ENCODE measurements at regions not wholly inside any gene's neighbourhood (a gene's known extent, or its start where the extent isn't known, plus 50 kb on each side); places are given as distances from the start of the nearest gene placed in this dataset.
A peak's percentile ranks its signal among the peaks of the same experiment; 100 is the strongest.

GRCh38 chr17:69949973-69950695 lies 124.9 kb upstream of the KCNJ16 start:
- no peak for DNase-seq (ENCODE audit: low read depth)

DNA sequence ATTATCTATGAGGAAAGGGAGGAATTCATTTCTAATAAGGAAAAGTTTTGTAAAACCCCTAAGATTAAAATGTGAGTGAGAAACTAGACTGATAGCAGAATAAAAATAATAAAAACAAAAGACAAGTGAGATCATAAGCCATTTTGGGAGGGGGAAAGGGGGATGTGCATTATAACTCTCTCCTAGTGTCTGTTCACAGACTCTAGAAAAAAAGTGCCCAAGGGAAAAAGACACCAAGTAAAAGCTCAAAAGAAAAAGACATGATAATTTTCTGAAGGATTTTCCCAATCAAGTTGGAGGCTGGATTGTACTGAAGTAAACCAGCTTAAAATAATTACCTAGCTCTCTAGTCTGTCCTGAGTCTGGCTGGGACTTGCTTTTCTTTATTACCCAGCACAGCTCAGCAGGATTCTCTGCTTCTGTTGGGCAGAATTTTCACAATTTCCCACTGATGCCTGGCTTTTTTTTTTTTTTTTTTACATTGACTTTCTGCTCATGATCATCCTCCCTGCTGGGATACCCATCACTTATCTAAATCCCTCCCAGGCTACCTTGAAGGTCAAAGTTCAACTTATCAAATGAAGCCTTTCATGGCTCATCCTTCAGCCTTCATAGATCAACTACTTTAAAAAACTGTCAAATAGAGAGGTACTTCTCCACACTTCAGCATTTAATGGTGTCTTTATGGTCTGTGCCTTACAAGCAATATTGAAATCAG lies 124.2 kb upstream of the KCNJ16 start:
- no peak for DNase-seq (ENCODE audit: low read depth)

DNA sequence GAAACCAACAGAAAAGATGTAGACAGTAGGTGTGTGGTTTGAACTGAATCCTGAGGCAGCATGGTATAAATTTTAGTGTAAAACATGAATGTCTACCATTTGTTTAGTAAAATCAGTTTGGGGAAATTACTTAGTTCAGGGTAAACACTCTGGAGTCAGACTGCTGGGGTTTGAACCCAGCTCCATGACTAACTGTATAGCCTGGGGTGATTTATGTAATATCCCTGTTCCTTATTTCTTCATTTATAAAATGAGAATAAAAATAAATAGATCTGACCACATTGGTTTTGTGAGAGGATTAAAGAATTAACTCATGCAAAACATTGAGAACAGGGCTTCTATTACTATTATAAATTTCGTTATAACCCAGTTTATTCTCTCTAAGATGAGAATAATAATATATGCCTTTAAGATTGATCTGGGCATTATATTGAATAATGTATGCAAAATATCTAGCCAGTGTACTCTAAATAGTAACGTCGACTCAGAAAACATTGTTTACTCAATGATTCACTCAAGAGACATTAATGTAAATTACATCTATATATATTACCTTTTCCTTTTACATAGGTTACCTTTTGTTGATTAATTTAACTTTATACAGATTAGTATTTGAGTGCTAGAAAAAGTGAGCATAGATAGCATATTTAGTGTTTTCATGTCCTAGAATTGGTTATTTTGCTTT lies 120.6 kb upstream of the KCNJ16 start:
- DNase-seq (ENCODE audit: low read depth), result no peak

DNA sequence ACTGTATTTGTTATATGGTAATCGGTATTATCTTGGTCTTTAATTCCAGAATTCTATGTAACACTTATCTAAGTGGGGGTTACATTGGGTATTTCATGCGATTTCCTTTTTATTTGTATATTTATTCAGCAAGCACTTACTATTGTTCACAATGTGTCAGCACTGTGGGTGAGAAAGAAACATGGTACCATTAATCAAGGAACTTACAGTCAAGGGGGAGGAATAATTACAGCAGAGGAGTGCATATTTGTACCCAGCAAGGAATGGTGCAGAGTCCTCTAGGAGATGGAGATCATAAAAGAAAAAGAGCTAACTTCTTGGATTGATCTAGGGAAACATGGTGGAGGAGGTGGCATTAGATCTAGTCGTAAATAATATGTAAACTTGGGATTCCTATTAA lies 117.0 kb upstream of the KCNJ16 start:
- no peak for DNase-seq (ENCODE audit: low read depth)

DNA sequence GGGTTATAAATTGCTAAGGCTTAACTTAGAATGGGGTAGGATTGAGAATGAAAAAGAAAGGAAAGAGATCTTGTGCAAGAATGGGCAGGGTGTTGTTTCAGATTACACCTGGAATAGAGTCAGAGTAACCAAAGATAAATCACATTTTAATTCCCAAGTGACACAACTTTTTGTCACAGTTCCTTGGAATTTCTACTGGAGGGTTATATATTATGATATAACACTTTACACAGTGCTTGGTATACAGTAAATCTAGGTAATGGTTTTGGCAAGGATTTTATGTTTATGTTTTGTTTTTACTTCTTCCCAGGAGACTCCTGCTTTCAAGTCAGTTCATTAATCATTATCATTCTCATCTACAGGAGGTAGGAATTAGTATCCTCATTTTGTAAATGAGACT lies 115.7 kb upstream of the KCNJ16 start:
- no peak for DNase-seq (ENCODE audit: low read depth)

- no peak for DNase-seq (ENCODE audit: low read depth)
These were observed 114.3 kb upstream of the KCNJ16 start for GRCh38 chr17:69960755-69961154.

DNA sequence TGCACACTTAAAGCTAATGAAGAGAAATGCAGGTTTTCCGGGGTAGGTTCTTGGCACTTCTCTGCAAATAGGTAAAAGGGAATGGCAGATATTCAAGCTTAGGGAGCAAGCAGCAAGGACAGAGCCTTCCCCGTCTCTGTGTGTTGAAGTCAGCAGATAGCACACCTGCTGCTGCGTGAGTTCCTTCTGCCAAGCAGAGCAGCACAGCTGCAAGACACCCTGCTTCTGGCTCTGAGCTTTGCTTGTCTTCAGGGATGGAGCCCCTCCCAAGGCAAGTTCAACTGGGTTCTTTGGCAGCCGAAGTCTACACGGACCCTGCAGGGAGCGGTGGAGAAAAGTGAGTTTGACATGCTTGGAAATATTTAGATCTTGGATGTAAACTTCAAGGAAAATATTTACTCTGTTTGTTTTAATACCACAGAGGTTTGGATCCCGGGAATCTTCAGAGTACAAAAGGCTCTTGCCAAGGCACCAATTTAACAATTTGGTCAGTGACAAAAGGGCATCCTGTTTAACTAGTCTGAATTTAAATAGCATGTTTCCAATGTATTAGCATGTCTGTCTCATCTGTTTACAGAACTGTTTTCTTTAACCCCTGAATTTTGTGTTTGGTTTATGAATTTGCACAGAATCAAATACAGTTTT lies 113.4 kb upstream of the KCNJ16 start:
- DNase-seq (ENCODE audit: low read depth), result no peak

DNA sequence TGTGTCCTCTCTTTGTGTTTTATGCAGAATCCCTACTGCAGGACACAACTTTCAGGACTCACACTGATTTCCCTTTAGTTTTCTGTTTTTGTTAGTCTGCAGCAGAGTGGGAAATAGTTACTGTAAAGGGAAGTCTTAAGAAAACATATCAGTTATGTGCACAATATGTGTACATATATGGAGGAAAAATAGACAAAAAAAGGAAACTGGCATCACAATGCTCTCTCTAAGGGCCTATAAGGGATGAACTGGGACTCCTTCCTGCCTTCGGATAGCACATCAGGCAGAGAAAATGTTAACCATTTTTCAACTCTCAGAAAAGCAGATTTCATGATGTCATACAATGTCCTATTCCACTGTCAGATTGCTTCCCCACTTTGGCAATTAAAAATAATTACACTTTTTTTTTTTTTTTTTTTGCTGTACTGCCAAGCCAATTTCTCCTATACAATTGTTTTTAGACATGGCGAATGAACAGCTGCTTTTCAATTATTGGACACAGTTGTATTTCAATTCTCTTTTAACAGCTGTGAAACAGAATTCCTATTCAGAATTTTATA lies 112.5 kb upstream of the KCNJ16 start:
- DNase-seq (ENCODE audit: low read depth), result no peak

DNA sequence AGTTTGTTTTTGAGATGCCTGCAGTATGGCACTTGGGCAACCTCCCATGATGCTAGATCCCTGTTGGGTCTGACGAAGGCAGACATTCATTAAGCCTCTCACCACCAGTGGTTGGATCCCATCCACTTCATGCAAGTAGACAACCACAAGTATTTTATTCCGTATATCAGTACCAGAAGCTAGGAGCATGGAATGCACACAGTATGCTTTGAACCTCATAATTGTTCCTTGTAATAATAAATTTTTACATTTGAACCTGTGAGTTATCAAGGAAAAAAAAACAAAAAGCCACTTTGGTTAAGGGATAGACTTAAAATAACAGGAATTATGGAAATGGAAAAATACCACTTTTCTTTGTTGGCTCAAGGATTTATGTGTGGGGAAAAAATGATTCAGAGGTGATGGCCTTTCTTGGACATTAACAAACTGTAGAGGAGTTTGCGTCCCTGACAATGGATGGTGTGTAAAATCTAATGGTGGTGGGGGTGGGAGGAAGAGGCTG lies 107.1 kb upstream of the KCNJ16 start:
- peak; percentile 73 for DNase-seq (ENCODE audit: low read depth)

GRCh38 chr17:69969897-69970296 lies 105.1 kb upstream of the KCNJ16 start:
- no peak for DNase-seq (ENCODE audit: low read depth)

DNA sequence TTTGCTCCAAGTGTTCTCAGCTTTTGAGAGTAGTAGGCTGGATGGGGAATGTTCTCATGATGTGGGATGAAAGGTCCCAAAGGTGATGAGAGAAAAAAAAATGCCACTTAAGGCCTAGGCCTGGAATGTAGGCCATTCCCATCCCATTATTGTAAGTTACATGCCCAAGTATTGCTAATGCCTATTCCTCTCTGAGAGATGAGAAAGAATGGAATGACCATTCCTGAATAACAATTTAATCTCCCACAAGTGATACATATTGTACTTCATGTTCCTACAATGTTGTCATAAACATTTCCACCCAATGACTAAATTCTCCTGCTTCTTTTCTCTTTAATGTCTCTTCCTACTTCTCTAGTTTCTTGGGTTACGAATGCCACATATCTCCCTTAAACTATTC lies 102.8 kb upstream of the KCNJ16 start:
- DNase-seq (ENCODE audit: low read depth), result no peak

GRCh38 chr17:69975808-69976207 lies 99.2 kb upstream of the KCNJ16 start:
- no peak for DNase-seq (ENCODE audit: low read depth)

DNA sequence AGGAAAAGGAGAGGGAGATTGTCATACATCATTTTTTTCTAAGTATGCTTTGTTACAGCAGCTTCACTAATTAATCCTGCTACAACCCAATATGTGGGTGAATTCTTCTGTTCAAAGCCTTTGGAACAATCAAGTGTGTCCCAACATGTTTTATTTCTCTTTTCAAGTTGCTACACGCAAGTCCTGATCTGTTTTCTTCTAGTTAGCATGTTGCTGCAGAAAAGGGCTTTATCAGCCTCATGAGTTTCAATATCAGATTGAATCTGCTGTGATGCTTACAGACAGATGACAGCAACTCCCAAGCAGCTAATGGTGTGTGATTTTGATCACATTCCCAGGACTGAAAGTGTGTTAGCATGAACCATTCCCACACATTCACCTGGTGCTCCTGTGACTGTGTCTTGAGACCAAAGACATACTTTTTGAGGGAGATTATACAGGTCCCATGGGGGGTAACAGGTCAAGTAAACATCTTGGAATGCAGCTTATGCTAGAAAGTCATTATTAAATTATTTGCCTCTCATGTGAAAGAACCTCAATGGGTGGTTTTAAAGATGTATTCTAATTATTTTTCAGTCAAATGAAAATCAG lies 96.9 kb upstream of the KCNJ16 start:
- DNase-seq (ENCODE audit: low read depth), result no peak

DNA sequence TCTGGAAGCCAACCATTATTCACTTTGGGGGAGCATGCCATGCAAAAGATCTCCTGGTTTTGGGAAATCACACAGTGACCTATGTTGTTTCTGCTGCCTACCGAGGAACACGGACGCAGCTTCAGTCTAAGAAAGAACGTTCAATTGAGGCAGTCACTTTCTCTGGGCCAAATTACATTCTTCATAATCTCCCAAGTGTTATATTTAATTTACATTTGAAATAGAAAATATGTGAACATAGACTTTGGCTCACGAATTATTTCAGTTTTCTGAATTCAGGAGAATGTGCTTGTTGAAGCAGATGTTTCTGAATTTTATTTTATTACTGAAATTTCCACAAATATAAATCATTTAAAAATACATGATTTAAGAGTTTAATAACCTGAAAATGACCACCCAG lies 93.6 kb upstream of the KCNJ16 start:
- DNase-seq (ENCODE audit: low read depth), result no peak

DNA sequence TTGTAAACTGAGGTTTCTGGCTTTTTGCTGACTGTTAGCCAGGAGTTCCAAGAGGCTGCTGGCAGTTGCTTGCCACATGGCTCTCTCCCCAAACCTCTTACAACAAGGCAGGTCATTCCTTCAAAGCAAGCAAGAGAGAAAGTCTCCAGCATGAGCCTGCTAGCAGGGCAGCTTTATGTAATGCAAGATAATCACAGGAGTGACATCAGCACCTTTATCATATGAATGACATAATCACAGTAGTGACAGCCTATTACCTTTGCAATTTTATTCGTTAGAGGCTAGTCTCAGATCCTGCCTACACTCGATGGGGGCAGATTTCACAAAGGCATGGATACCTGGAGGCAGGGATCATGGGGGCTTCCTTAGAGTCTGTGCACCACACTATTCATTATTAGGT lies 79.5 kb upstream of the KCNJ16 start:
- no peak for DNase-seq (ENCODE audit: low read depth)

DNA sequence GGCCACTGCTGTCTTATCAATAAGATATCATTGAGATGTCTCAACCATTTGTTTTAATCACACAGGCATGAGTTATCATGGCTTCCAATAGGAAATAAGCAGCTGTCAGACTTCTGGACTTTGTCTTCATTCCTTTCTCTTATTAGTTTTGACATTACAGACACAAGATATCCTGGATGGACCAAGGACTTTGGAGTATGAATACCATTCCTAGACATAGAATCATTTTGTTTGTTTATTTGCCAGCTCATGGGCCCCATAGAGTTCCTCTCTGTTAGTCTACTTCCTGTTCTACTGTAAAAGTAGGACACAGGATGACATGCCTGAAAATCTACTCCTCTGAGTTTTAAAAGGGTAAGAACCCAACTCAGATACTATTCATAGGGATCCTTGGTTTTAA lies 77.7 kb upstream of the KCNJ16 start:
- DNase-seq (ENCODE audit: low read depth), result peak; percentile 12

- no peak for DNase-seq (ENCODE audit: low read depth)
These were observed 75.8 kb upstream of the KCNJ16 start for GRCh38 chr17:69999253-69999652.

DNA sequence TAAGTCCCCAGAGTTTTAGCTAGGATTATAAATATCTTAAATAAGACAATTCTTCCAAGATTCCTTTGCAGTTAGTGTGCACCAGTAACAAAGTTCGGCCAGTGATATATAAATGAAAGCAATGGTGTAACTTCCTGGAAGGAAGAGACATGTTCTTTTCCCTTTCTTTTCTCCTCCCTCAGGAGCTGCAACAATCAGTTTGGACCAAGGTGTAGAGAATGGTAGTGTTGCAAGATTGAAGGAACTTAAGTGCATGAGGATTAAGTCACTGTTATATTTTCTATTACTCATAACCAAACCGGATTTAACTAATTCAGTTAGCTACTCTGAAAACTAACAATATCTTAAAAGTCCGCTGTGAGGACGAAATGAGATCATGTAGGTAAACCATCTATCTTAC lies 68.9 kb upstream of the KCNJ16 start:
- no peak for DNase-seq (ENCODE audit: low read depth)

- DNase-seq (ENCODE audit: low read depth), result no peak
These were observed 63.3 kb upstream of the KCNJ16 start for GRCh38 chr17:70011750-70012149.

DNA sequence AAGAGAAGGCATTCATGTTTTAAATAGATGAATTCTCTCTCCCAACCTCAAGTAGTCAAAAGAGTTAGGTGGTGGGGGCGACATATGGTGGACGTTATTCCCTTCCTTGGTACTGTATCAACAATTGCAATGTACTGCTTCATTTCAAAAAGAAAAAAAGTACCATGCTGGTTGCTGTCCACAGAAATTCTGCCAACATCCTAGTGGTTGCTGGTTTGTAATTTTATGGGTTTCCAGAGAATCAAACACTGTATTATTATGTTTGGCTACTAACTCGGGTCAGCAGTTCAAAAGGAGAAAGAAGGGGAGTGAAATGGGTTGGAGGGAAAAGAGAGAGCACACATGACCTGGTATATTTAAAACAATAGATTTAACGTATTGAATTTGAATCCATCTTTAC lies 61.1 kb upstream of the KCNJ16 start:
- no peak for DNase-seq (ENCODE audit: low read depth)

DNA sequence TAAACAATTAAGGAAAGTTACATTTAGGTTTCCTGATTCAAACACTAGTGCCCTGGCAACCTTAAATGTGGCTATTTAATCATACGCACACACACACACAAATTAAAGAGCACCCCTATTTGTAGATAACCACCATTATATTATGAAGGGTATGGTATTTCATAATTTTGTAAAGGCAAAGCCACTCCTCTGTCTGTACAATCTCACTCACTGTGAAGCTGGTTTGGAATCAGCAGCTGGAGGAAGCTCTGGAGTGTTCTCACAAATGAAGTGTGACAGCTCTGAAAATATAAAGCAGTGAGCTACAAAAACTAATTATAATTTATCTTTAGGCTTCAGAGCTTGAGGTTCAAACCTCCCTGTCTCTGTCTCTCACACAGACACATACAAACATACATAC lies 57.9 kb upstream of the KCNJ16 start:
- DNase-seq (ENCODE audit: low read depth), result no peak

- no peak for DNase-seq (ENCODE audit: low read depth)
These were observed 57.1 kb upstream of the KCNJ16 start for GRCh38 chr17:70017941-70018340.

Data from Daoy (cell line).